GM12878 (cell line): ENCODE measurements at regions not wholly inside any gene's neighbourhood (a gene's known extent, or its start where the extent isn't known, plus 50 kb on each side); places are given as distances from the start of the nearest gene placed in this dataset.

Source experiments
- ATAC-seq: fragments of 200-7000 bp; cut with Tn5 transposase; 3 replicates; pipeline ENCODE4 v1.9.1; 2020; ENCODE audit warnings: mild to moderate bottlenecking, moderate library complexity
- BruUV-seq: library from RNA; stranded (reverse); fragments of 400-500 nt; replicated peaks from 2 replicates; lab custom pipeline; 2021; lab: Mats Ljungman, UMichigan
- CTCF ChIA-PET: fragments of 300-600 bp; sonication (Branson Sonifier 250); formaldehyde crosslinking; extraction: SDS; loops from one replicate; lab custom pipeline; 2021; ENCODE audit warnings: inconsistent platforms; lab: Yijun Ruan, JAX
- POLR2A ChIA-PET: fragments of 350-600 bp; formaldehyde crosslinking; extraction: SDS; loops from one replicate; lab custom pipeline; 2021; ENCODE audit warnings: inconsistent platforms; lab: Charles Lee
- RAD21 ChIA-PET: fragments of 300-600 bp; sonication (Branson Sonifier 250); formaldehyde crosslinking; loops from one replicate; lab custom pipeline; 2023; ENCODE audit warnings: antibody characterized with exemption; ENCODE audit not compliant: unreplicated experiment; lab: Charles Lee
- SMC1A ChIA-PET: fragments of 300-600 bp; sonication (Branson Sonifier 250); formaldehyde crosslinking; loops from one replicate; lab custom pipeline; 2023; ENCODE audit not compliant: unreplicated experiment, uncharacterized antibody; lab: Charles Lee
- DNase-seq: peaks from one replicate; pipeline ENCODE4 v3.0.0-alpha.2; 2011; ENCODE audit warnings: low read depth, low spot score
- FAIRE-seq: peaks from 3 replicates; lab custom pipeline; 2011; peaks lifted over from hg19 to GRCh38; lab: Jason Lieb, UNC
- H2AFZ ChIP-seq: 2 replicates; pipeline ENCODE4 v1.6.0; 2011; ENCODE audit warnings: low read depth, low read length, control low read depth; ENCODE audit not compliant: control insufficient read depth
- H3K27ac ChIP-seq: 2 replicates; pipeline ENCODE4 v1.5.1; 2011; ENCODE audit warnings: control low read depth; ENCODE audit not compliant: control insufficient read depth, insufficient read depth
- H3K27me3 ChIP-seq, 2 experiments: replicated peaks in 1 of 2; 2 replicates each; pipeline versions ENCODE4 v1.6.0 to v1.6.1; 2011; ENCODE audit warnings: low read length in 1 of 2; ENCODE audit not compliant: control insufficient read depth in 2 of 2, insufficient read depth in 2 of 2
- H3K36me3 ChIP-seq, 2 experiments: 2 replicates each; pipeline ENCODE4 v1.5.1; 2011; ENCODE audit warnings: low read length in 1 of 2; ENCODE audit not compliant: control insufficient read depth in 2 of 2, insufficient read depth in 2 of 2
- H3K4me1 ChIP-seq: 2 replicates; pipeline ENCODE4 v1.6.1; 2011; ENCODE audit warnings: mild to moderate bottlenecking, low read length, moderate library complexity, mixed read lengths; ENCODE audit not compliant: control insufficient read depth, insufficient read depth
- H3K4me2 ChIP-seq: 2 replicates; pipeline ENCODE4 v1.6.0; 2011; ENCODE audit warnings: control low read depth; ENCODE audit not compliant: control insufficient read depth, insufficient read depth
- H3K4me3 ChIP-seq: fragments of 200-600 bp; sonication (generic); 2 replicates; pipeline ENCODE4 v1.5.1; 2016
- H3K79me2 ChIP-seq: 2 replicates; pipeline ENCODE4 v1.6.0; 2011; ENCODE audit warnings: low read length; ENCODE audit not compliant: control insufficient read depth, insufficient read depth
- H3K9ac ChIP-seq: 2 replicates; pipeline ENCODE4 v1.8.0; 2011; ENCODE audit warnings: low read length, control low read depth, mixed read lengths; ENCODE audit not compliant: control insufficient read depth, insufficient read depth
- H3K9me3 ChIP-seq: replicated peaks from 3 replicates; pipeline ENCODE4 v1.5.1; 2011; ENCODE audit warnings: mild to moderate bottlenecking, low read length; ENCODE audit not compliant: control insufficient read depth, insufficient read depth
- H4K20me1 ChIP-seq: 2 replicates; pipeline ENCODE4 v1.6.0; 2011; ENCODE audit not compliant: control insufficient read depth, insufficient read depth
- BMI1 ChIP-seq: fragments of 450-650 bp; IDR thresholded peaks from 2 replicates; pipeline ENCODE4 v1.6.1; 2016; ENCODE audit warnings: mild to moderate bottlenecking, moderate library complexity, borderline replicate concordance
- FOS ChIP-seq: IDR thresholded peaks from 3 replicates; pipeline ENCODE4 v1.6.1; 2011; ENCODE audit warnings: borderline replicate concordance; ENCODE audit not compliant: insufficient read length; ENCODE audit errors: extremely low read depth
- IKZF1 ChIP-seq: fragments of 450-650 bp; conservative IDR thresholded peaks from 2 replicates; pipeline ENCODE4 v1.6.1; 2017; ENCODE audit warnings: antibody characterized with exemption, mild to moderate bottlenecking
- LARP7 ChIP-seq: fragments of 450-650 bp; IDR thresholded peaks from 2 replicates; pipeline ENCODE4 v1.6.1; 2017; ENCODE audit warnings: mild to moderate bottlenecking
- POLR2AphosphoS5 ChIP-seq: IDR thresholded peaks from 2 replicates; pipeline ENCODE4 v1.6.1; 2011; ENCODE audit warnings: mild to moderate bottlenecking, low read length, inconsistent platforms
- SUZ12 ChIP-seq: fragments of 200-600 bp; sonication (generic); IDR thresholded peaks from one replicate; pipeline ENCODE4 v1.6.1; 2018; ENCODE audit warnings: antibody characterized with exemption, mild to moderate bottlenecking; ENCODE audit not compliant: unreplicated experiment
- ZBTB4 ChIP-seq: fragments of 450-650 bp; formaldehyde crosslinking; IDR thresholded peaks from 2 replicates; pipeline ENCODE4 v1.4.0; 2022; ENCODE audit warnings: mild to moderate bottlenecking, moderate library complexity
- WGBS: methylation state at CpG from one replicate; pipeline ENCODE4 v1.1.6; 2016; ENCODE audit warnings: low lambda C conversion rate; ENCODE audit not compliant: insufficient replicate concordance, insufficient coverage; ENCODE audit errors: missing lambda C conversion rate; 5-methylcytosine and 5-hydroxymethylcytosine counted together
- in situ Hi-C: fragments of 300-500 bp; cut with MboI; formaldehyde crosslinking; loops from 9 replicates; pipeline ENCODE4 v1.14.3; 2018; ENCODE audit warnings: mixed read lengths
- intact Hi-C: fragments of 100-400 bp; cut with micrococcal nuclease; formaldehyde crosslinking; loops from one replicate; pipeline ENCODE4 v1.14.2; 2022; ENCODE audit not compliant: unreplicated experiment

GRCh38 chr13:54658771-54659170 lies 1630.2 kb downstream of the OLFM4 start:
- no peaks in the 10 kb centered on the region for H3K4me1 ChIP-seq
- intact Hi-C loops, result no loop called here
- RAD21 ChIA-PET, result interaction anchor here (0.5 kb wide), 1 partner anchor 382 kb away, joined by 3 read pairs; no protein-coding TSS in a partner anchor
- DNase-seq, result no peak
- SMC1A ChIA-PET, result interaction anchor here (0.8 kb wide), 1 partner anchor 76 kb away, joined by 3 read pairs; no protein-coding TSS in a partner anchor
- no peaks in the 10 kb centered on the region for H3K36me3 ChIP-seq
- FAIRE-seq, result no peak
- POLR2A ChIA-PET, result no interaction called here
- no TSS peak for BruUV-seq
- 46% methylated on average over 17 of the region's 17 CpGs for WGBS
- no peak overlapping the region for H3K9ac ChIP-seq
- H3K79me2 ChIP-seq, result no peaks in the 10 kb centered on the region
- no peaks in the 10 kb centered on the region; the same call in 2 of the 3 replicates for H3K9me3 ChIP-seq
- H3K27ac ChIP-seq, result no peak overlapping the region
- no peak overlapping the region for H3K4me3 ChIP-seq
- CTCF ChIA-PET, result no interaction called here
- no peak overlapping the region for H3K4me2 ChIP-seq
- no peak for ATAC-seq
- no peak overlapping the region for H2AFZ ChIP-seq
- TF ChIP-seq ZBTB4 (no peak), POLR2AphosphoS5 (no peak), LARP7 (no peak), FOS (no peak), BMI1 (no peak), SUZ12 (no peak), IKZF1 (no peak)
- no peaks in the 10 kb centered on the region for H3K27me3 ChIP-seq
- no peaks in the 10 kb centered on the region for H4K20me1 ChIP-seq
- in situ Hi-C loops, result no loop called here
